Activated B cell treated with CpG ODN at 0.5 μM for 24 hours (primary cell): ENCODE measurements at regions not wholly inside any gene's neighbourhood (a gene's known extent, or its start where the extent isn't known, plus 50 kb on each side); places are given as distances from the start of the nearest gene placed in this dataset.

Source experiments
- ATAC-seq: fragments of 200-7000 bp; cut with Tn5 transposase; one replicate; pipeline ENCODE4 v1.10.0; 2021; ENCODE audit warnings: low read depth, mild to moderate bottlenecking, moderate library complexity
- CTCF ChIA-PET: fragments of 350-600 bp; sonication (Branson Sonifier 250); formaldehyde crosslinking; loops from one replicate; lab custom pipeline; 2021; ENCODE audit warnings: antibody characterized with exemption; lab: Charles Lee
- POLR2A ChIA-PET: fragments of 350-600 bp; sonication (Branson Sonifier 250); formaldehyde crosslinking; loops from one replicate; lab custom pipeline; 2021; ENCODE audit warnings: antibody characterized with exemption; lab: Charles Lee
- DNase-seq: peaks from one replicate; pipeline ENCODE4 v3.0.0; 2022
- H3K27ac Mint-ChIP-seq: one replicate; pipeline ENCODE4 v1.8.0; 2020; ENCODE audit warnings: mixed read lengths
- H3K27me3 Mint-ChIP-seq: one replicate; pipeline ENCODE4 v1.8.0; 2021; ENCODE audit warnings: mixed read lengths
- H3K36me3 Mint-ChIP-seq: one replicate; pipeline ENCODE4 v1.8.0; 2021; ENCODE audit warnings: low read depth, mixed read lengths
- H3K4me1 Mint-ChIP-seq: one replicate; pipeline ENCODE4 v1.8.0; 2021; ENCODE audit warnings: mixed read lengths
- H3K4me3 Mint-ChIP-seq: one replicate; pipeline ENCODE4 v1.8.0; 2020; ENCODE audit warnings: mild to moderate bottlenecking, mixed read lengths
- H3K9me3 Mint-ChIP-seq: one replicate; pipeline ENCODE4 v1.8.0; 2020; ENCODE audit warnings: mixed read lengths
- CTCF ChIP-seq: fragments of 200-600 bp; IDR thresholded peaks from one replicate; pipeline ENCODE4 v1.8.0; 2022; ENCODE audit warnings: antibody characterized with exemption, mild to moderate bottlenecking
- intact Hi-C: fragments of 100-400 bp; cut with micrococcal nuclease; formaldehyde crosslinking; loops from one replicate; pipeline ENCODE4 v1.15.1; 2024

DNA sequence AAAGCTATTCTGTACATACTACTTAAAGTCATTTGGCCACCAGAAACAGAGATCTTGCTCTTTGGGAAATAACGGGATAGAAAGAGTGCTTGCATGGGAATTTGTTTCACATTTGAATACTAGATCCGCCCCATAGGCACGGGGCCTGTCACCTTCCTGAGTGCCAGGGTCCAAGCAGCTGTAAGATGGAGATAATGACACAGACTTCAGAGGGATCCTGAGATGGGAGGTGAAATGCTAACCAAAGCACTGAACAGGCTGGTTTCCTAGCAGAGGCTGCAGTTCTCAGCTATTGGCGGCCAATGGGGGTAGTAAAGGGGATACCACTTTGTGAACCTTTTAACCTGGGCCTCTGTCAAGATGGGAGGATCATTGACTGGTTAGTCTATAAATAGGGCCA lies 225.4 kb downstream of the IRF8 start:
- H3K9me3 Mint-ChIP-seq, result no peaks in the 10 kb centered on the region
- H3K27ac Mint-ChIP-seq, result no peak overlapping the region
- CTCF ChIA-PET, result interaction anchor here (0.7 kb wide), 1 partner anchor 228 kb away, joined by 3 read pairs; no protein-coding TSS in a partner anchor
- no peaks in the 10 kb centered on the region for H3K4me1 Mint-ChIP-seq
- no peak overlapping the region for H3K4me3 Mint-ChIP-seq
- peaks cover 22% of the 10 kb centered on the region for H3K27me3 Mint-ChIP-seq
- no peaks in the 10 kb centered on the region for H3K36me3 Mint-ChIP-seq
- POLR2A ChIA-PET, result no interaction called here
- no peak for DNase-seq
- intact Hi-C loops, result no loop called here
- TF ChIP-seq CTCF, result no peak
- ATAC-seq, result no peak

DNA sequence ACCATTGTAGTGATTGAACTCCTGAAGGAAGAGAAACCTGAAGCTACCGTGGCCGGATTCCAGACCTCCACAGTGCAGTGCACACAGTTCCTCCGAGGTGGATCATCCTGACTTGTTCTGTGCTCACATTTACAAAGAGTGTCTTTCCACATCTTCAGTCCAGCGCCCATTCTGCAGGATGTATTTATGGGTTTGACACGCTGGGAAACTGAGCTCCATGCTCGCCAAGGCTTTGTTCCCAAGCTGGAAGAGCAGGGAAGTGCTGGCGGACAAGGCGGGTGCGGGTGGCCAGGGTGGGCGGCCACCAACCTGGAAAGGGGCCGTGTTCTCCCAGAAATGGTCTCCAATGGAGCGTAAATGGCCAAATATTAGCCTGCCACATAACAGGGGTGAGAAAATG lies 227.9 kb downstream of the IRF8 start:
- ATAC-seq (no peak), DNase-seq (no peak)
- TF ChIP-seq CTCF, result no peak
- POLR2A ChIA-PET, result no interaction called here
- intact Hi-C loops, result no loop called here
- Mint-ChIP-seq H3K4me1 (no peaks in the 10 kb centered on the region), H3K27ac (no peak overlapping the region), H3K27me3 (peaks cover 20% of the 10 kb centered on the region), H3K4me3 (no peak overlapping the region), H3K9me3 (no peaks in the 10 kb centered on the region), H3K36me3 (no peaks in the 10 kb centered on the region)
- CTCF ChIA-PET, result no interaction called here

- DNase-seq (no peak), ATAC-seq (no peak)
- ChIA-PET CTCF (no interaction called here), POLR2A (no interaction called here)
- Mint-ChIP-seq H3K36me3 (no peaks in the 10 kb centered on the region), H3K4me1 (no peaks in the 10 kb centered on the region), H3K27ac (no peak overlapping the region), H3K4me3 (no peak overlapping the region), H3K27me3 (peaks cover 16% of the 10 kb centered on the region), H3K9me3 (no peaks in the 10 kb centered on the region)
- intact Hi-C loops, result no loop called here
- TF ChIP-seq CTCF, result no peak
Observed at GRCh38 chr16:86127366-86127765, 228.4 kb downstream of the IRF8 start.

DNA sequence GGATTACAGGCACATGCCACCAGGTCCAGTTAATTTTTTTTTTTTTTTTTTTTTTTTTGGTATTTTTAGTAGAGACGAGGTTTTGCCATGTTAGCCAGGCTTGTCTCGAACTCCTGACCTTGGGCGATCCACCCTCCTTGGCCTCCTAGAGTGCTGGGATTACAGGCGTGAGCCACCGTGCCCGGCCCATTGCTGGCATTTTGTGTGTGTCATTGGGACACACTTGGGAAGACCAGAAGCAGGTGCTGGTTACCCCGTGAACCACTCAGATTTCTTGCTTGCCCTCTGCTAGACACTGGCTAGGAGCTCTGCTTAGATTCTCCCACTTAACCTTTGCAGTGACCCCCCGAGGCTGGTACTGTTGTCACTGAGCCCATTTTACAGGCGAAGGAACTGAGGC lies 229.3 kb downstream of the IRF8 start:
- intact Hi-C loops, result no loop called here
- H3K4me1 Mint-ChIP-seq, result no peaks in the 10 kb centered on the region
- ATAC-seq, result no peak
- no peaks in the 10 kb centered on the region for H3K36me3 Mint-ChIP-seq
- ChIA-PET POLR2A (no interaction called here), CTCF (no interaction called here)
- no peak overlapping the region for H3K4me3 Mint-ChIP-seq
- H3K27ac Mint-ChIP-seq, result no peak overlapping the region
- DNase-seq, result no peak
- TF ChIP-seq CTCF, result no peak
- no peaks in the 10 kb centered on the region for H3K9me3 Mint-ChIP-seq
- peaks cover 12% of the 10 kb centered on the region for H3K27me3 Mint-ChIP-seq

DNA sequence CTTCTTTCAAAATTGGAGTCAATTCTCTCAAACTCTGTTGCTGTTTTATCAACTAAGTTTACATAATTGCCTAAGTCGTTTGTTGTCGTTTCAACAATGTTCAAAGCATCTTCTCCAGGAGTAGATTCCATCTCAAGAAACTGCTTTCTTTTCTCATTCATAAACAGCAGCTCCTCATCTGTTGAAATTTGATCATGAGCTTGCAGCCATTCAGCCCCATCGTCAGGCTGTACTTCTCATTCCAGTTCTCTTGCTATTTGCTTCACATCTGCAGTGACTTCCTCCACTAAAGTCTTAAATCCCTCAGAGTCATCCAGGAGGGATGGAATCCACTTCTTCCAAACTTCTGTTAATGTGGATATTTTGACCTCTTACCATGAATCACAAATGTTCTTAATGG lies 230.6 kb downstream of the IRF8 start:
- H3K4me3 Mint-ChIP-seq, result no peak overlapping the region
- intact Hi-C loops, result no loop called here
- no peaks in the 10 kb centered on the region for H3K9me3 Mint-ChIP-seq
- ChIA-PET POLR2A (no interaction called here), CTCF (no interaction called here)
- peaks cover 9% of the 10 kb centered on the region for H3K27me3 Mint-ChIP-seq
- TF ChIP-seq CTCF, result no peak
- DNase-seq (no peak), ATAC-seq (no peak)
- H3K4me1 Mint-ChIP-seq, result no peaks in the 10 kb centered on the region
- no peaks in the 10 kb centered on the region for H3K36me3 Mint-ChIP-seq
- no peak overlapping the region for H3K27ac Mint-ChIP-seq
